Keratinocyte (primary cell): ENCODE measurements at regions not wholly inside any gene's neighbourhood (a gene's known extent, or its start where the extent isn't known, plus 50 kb on each side); places are given as distances from the start of the nearest gene placed in this dataset.

Experiments
- DNase-seq: peaks from one replicate; pipeline ENCODE4 v3.0.0-alpha.2; 2011; ENCODE audit warnings: low read depth, missing footprints, low spot score
- FAIRE-seq: peaks from 2 replicates; lab custom pipeline; 2011; peaks lifted over from hg19 to GRCh38; lab: Jason Lieb, UNC
- H2AFZ ChIP-seq: 2 replicates; pipeline ENCODE4 v1.6.0; 2012; ENCODE audit warnings: low read length, control low read depth, inconsistent platforms; ENCODE audit not compliant: control insufficient read depth
- H3K27ac ChIP-seq: 2 replicates; pipeline ENCODE4 v1.5.1; 2011; ENCODE audit warnings: low read length; ENCODE audit not compliant: control insufficient read depth, insufficient read depth
- H3K27me3 ChIP-seq: 3 replicates; pipeline ENCODE4 v1.6.0; 2011; ENCODE audit warnings: low read length; ENCODE audit not compliant: control insufficient read depth, insufficient read depth; ENCODE audit errors: extremely low read depth
- H3K36me3 ChIP-seq, 2 experiments: 2 replicates in 1 of 2; 3 replicates in 1 of 2; pipeline ENCODE4 v1.5.1; 2011; ENCODE audit warnings: low read length in 2 of 2, mild to moderate bottlenecking in 1 of 2; ENCODE audit not compliant: control insufficient read depth in 2 of 2, insufficient read depth in 2 of 2; ENCODE audit errors: extremely low read depth in 1 of 2
- H3K4me1 ChIP-seq: 3 replicates; pipeline ENCODE4 v1.5.1; 2011; ENCODE audit warnings: low read length; ENCODE audit not compliant: control insufficient read depth, insufficient read depth; ENCODE audit errors: extremely low read depth
- H3K4me2 ChIP-seq: 3 replicates; pipeline ENCODE4 v1.6.0; 2011; ENCODE audit warnings: low read depth, low read length; ENCODE audit not compliant: control insufficient read depth, insufficient read depth; ENCODE audit errors: extremely low read depth
- H3K4me3 ChIP-seq, 3 experiments: fragments of 200-600 bp in 1 of 3; sonication (generic) in 1 of 3; 2 replicates in 2 of 3; 3 replicates in 1 of 3; pipeline ENCODE4 v1.5.1; 2011 to 2016; ENCODE audit warnings: low read length in 3 of 3, mild to moderate bottlenecking in 3 of 3, control low read depth in 2 of 3, inconsistent platforms in 1 of 3, low read depth in 1 of 3, mixed read lengths in 1 of 3, mixed run types in 1 of 3, moderate library complexity in 1 of 3; ENCODE audit not compliant: control insufficient read depth in 2 of 3, insufficient read depth in 2 of 3; ENCODE audit errors: extremely low read depth in 1 of 3
- H3K79me2 ChIP-seq: 2 replicates; pipeline ENCODE4 v1.6.0; 2012; ENCODE audit warnings: low read length; ENCODE audit not compliant: control insufficient read depth, insufficient read depth
- H3K9ac ChIP-seq: 3 replicates; pipeline ENCODE4 v1.6.0; 2011; ENCODE audit warnings: low read length; ENCODE audit not compliant: control insufficient read depth, insufficient read depth; ENCODE audit errors: extremely low read depth
- H3K9me1 ChIP-seq: 3 replicates; pipeline ENCODE4 v1.6.0; 2011; ENCODE audit warnings: low read length; ENCODE audit not compliant: control insufficient read depth, insufficient read depth; ENCODE audit errors: extremely low read depth
- H3K9me3 ChIP-seq: 2 replicates; pipeline ENCODE4 v1.5.1; 2012; ENCODE audit warnings: low read depth, low read length; ENCODE audit not compliant: control insufficient read depth
- H4K20me1 ChIP-seq: 3 replicates; pipeline ENCODE4 v1.6.0; 2011; ENCODE audit warnings: low read length; ENCODE audit not compliant: control insufficient read depth, insufficient read depth; ENCODE audit errors: extremely low read depth
- EZH2 ChIP-seq: IDR thresholded peaks from one replicate; pipeline ENCODE4 v1.6.1; 2012; ENCODE audit warnings: inconsistent platforms, mild to moderate bottlenecking, low read length, moderate library complexity
- dilution Hi-C: fragments of 300-500 bp; cut with MboI; formaldehyde crosslinking; loops from one replicate; pipeline ENCODE4 v1.7.0; 2020; ENCODE audit warnings: low sequenced_read_pairs; ENCODE audit not compliant: extremely low pct_ligation_motif_present
- TF ChIP-seq, protein P1 (sequence below), 3 experiments: IDR thresholded peaks in 1 of 3; conservative IDR thresholded peaks in 1 of 3; optimal IDR thresholded peaks in 1 of 3; 2 replicates in 2 of 3; 3 replicates in 1 of 3; pipeline versions ENCODE3 to v1.5.1; 2011; ENCODE audit warnings: low read length in 3 of 3, mild to moderate bottlenecking in 3 of 3, moderate library complexity in 2 of 3, control low read depth in 1 of 3, inconsistent platforms in 1 of 3; ENCODE audit not compliant: insufficient read depth in 2 of 3; ENCODE audit errors: extremely low read depth in 1 of 3

- FAIRE-seq (no peak), DNase-seq (no peak)
- Histone ChIP-seq H3K9me1 (no peaks in the 10 kb centered on the region), H2AFZ (no peak overlapping the region), H3K79me2 (no peaks in the 10 kb centered on the region), H3K36me3 (no peaks in the 10 kb centered on the region), H3K27me3 (no peaks in the 10 kb centered on the region), H3K4me2 (no peak overlapping the region), H3K27ac (no peak overlapping the region), H3K9me3 (no peaks in the 10 kb centered on the region), H3K4me3 (no peak overlapping the region), H4K20me1 (no peaks in the 10 kb centered on the region), H3K9ac (no peak overlapping the region), H3K4me1 (no peaks in the 10 kb centered on the region)
- dilution Hi-C loops, result no loop called here
- TF ChIP-seq EZH2, result no peak
- TF ChIP-seq, protein P1, sequence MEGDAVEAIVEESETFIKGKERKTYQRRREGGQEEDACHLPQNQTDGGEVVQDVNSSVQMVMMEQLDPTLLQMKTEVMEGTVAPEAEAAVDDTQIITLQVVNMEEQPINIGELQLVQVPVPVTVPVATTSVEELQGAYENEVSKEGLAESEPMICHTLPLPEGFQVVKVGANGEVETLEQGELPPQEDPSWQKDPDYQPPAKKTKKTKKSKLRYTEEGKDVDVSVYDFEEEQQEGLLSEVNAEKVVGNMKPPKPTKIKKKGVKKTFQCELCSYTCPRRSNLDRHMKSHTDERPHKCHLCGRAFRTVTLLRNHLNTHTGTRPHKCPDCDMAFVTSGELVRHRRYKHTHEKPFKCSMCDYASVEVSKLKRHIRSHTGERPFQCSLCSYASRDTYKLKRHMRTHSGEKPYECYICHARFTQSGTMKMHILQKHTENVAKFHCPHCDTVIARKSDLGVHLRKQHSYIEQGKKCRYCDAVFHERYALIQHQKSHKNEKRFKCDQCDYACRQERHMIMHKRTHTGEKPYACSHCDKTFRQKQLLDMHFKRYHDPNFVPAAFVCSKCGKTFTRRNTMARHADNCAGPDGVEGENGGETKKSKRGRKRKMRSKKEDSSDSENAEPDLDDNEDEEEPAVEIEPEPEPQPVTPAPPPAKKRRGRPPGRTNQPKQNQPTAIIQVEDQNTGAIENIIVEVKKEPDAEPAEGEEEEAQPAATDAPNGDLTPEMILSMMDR (optimal IDR thresholded peaks at IDR 0.05 in 1 of 3, IDR thresholded peaks at IDR 0.05 in 1 of 3, conservative IDR thresholded peaks at IDR 0.05 in 1 of 3; ENCODE audit: extremely low read depth in 1 of 3, insufficient read depth in 2 of 3, low read length in 3 of 3), result no peak
These were observed 389.8 kb downstream of the BCL11A start for GRCh38 chr2:60163691-60164090.

DNA sequence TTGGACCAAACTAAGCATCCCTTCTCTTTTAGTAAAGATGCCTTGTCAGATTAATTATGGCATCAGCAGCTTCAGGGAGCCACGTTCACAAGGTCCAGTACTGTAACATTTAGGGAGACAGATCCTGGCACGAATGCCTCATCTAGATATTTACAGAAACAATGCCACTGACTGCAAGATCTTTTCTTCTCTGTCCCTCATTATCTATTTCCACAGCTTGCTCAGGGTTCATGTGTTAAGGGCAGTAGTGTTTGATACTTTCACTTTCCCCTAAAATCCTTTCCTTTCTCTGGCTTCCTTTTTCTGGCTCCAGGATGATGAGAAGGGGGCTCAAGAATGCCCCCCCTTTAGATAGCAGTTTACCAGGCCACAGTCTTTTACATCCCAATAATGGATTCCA, 393.9 kb downstream of the BCL11A start:
- Histone ChIP-seq H3K9me1 (no peaks in the 10 kb centered on the region), H3K4me1 (no peaks in the 10 kb centered on the region), H3K4me3 (no peak overlapping the region), H3K9me3 (no peaks in the 10 kb centered on the region), H3K27ac (no peak overlapping the region), H3K79me2 (no peaks in the 10 kb centered on the region), H3K9ac (no peak overlapping the region), H4K20me1 (no peaks in the 10 kb centered on the region), H3K4me2 (no peak overlapping the region), H2AFZ (no peak overlapping the region), H3K36me3 (no peaks in the 10 kb centered on the region), H3K27me3 (peaks cover 5% of the 10 kb centered on the region)
- dilution Hi-C loops, result no loop called here
- no peak for DNase-seq
- TF ChIP-seq, protein P1 (optimal IDR thresholded peaks at IDR 0.05 in 1 of 3, IDR thresholded peaks at IDR 0.05 in 1 of 3, conservative IDR thresholded peaks at IDR 0.05 in 1 of 3; ENCODE audit: extremely low read depth in 1 of 3, insufficient read depth in 2 of 3, low read length in 3 of 3), result no peak
- TF ChIP-seq EZH2, result no peak
- no peak for FAIRE-seq
